Fibroblast of skin of right quadriceps (primary cell): ENCODE measurements at regions not wholly inside any gene's neighbourhood (a gene's known extent, or its start where the extent isn't known, plus 50 kb on each side); places are given as distances from the start of the nearest gene placed in this dataset.

Experiments used
- DNase-seq: peaks from one replicate; pipeline ENCODE4 v3.0.0-alpha.2; 2013

DNA sequence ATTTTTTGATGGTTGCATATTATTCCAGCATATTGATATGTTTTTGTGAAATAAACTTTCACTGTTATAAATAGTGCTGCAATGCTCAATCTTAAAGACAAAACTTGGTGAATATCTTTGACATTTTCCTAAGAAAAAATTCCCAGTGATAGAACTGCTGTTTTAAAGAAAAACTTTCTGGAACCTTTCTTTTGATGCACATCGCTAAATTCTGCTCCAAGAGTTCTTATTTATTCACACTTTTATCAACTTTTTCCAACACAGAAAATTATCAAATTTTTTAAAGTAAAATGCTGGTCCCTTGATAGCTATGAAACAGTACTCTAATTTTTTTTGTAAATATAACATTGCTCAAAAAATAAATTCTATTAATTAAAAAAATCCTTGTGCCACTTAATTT, 196.6 kb downstream of the HS3ST3A1 start:
- no peak for DNase-seq

DNA sequence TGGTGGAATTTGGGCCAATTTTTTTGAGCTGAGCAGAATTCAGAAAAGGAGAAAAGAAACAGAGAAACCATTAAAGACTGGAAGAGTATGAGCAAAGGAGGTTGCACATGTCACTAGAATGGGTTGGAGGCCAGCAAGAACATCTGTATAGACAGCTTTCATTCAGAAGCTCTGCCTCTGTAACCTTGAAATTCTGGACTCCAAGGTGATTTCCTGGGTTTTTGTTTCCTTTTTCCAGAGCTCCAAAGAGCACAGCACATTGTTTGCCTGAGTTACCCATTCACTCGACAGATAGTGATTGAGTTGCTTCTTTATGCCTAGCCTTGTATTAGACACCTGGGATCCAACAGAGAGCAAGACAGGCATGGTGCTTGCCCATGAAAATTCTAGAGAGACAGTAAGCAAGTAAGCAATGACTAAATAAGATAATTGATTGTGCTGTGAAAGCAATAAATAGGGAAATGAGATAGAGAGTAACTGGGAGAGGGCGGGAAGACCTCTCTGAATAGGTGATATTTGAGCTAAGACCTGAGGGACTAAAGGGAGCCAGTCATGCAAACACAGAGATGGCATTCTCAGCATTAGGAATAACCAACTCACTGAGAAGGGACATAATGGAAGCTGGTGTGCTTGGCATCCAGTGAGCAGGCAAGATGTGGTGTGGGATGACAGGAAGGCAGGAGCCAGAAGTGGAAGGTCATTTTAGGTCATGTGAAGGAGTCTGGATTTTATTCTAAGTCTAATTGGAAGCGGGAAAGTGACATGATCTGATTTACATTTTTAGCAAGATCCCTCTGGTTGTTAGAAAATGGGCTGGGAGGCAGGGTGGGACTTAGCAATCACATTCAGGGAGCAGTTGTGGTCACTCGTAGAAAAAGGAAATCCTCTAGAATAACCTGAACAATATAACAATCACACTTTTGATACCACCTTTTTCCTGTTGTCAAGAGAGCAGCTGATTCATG, 197.5 kb downstream of the HS3ST3A1 start:
- no peak for DNase-seq

DNA sequence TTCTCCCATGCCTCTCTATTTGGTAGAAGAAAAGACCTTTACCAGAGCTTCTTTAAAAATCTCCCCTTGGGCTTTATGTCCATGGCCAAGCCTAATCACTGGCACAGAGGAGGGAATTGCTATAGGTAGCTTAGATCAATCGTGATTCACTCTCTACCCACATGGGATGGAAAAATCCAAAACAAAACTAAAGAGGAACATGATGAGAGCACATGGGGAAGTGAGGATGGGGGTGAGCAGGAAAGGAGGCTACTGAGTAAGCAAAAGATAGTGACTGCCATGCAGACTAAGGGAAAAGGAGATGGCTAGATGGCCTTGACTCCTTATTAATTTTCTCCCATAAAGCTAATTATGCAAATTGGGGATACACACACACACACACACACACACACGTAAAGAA, 201.2 kb downstream of the HS3ST3A1 start:
- no peak for DNase-seq

DNA sequence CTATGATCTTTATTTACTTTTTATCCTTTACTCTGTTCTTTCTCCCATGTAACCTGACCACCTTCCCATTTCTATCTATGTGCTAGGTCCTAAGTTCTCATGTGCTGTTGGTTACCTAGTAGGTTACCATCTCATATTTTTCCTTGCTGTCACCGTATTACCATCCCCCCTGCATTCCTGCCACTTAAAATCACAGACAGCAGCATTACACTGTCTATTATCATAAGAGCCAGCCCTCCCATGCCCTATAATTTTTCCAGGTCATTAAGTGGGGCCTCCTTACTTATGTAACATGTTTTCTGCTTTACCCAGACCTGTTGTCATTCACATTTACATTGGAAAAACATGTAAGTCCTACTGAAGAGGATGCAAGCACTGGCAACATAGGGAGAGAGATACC, 202.9 kb downstream of the HS3ST3A1 start:
- no peak for DNase-seq

DNA sequence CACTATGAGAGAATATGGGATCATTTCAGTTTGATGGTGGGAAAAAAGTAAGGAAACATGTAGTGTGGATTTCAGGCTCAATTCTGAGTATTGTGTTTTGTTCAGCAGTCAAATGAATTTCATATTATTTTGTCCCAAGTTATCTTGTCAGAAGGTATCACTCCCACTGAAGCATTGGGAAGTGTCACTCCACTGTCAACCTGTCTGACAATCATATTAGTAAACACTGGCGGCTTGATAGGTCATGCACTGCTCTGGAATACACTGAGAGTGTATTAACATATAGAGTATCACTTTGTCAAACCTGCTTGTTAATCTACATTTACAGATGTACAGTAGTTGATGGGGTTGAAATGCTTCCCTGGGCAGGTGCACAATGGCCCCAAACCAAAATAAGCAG, 203.6 kb downstream of the HS3ST3A1 start:
- no peak for DNase-seq

DNA sequence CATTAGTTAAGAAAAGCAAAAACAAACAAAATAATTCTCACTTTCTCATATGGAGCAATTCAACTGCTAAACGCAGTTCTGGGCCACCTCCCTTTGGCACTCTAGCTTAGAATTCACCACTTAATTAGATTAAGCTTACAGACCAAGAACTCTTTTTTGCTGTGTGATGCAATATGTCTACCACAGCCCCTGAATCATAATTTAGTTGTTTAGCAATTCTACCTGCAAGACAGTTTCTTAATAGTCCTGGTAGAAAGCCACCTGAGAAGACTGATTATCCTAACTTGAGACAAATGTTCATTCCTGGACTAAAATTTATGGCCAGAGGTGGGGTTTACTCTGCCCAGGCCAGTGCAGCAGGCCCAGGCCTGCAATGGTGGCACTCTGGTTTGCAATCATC, 205.9 kb downstream of the HS3ST3A1 start:
- DNase-seq, result no peak

DNA sequence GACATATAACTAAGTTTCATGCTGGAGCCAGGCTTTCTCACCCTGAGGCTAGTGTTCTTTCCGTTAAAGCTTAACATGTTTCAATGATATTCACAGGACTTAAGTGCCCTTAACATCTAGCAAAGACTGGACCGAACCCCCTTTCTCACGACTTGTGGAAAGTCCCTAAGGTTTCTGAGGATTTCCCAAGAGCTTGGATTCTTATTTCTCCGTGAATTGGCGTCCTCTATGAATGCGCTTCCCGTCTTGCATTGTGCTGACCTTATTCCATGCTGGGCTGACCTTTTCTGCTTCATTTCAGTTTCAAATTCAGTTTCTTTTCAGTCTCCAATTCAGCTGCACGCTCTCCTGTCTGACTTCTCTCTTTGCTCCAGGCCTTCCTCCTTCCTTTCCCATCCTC, 206.4 kb downstream of the HS3ST3A1 start:
- no peak for DNase-seq

DNA sequence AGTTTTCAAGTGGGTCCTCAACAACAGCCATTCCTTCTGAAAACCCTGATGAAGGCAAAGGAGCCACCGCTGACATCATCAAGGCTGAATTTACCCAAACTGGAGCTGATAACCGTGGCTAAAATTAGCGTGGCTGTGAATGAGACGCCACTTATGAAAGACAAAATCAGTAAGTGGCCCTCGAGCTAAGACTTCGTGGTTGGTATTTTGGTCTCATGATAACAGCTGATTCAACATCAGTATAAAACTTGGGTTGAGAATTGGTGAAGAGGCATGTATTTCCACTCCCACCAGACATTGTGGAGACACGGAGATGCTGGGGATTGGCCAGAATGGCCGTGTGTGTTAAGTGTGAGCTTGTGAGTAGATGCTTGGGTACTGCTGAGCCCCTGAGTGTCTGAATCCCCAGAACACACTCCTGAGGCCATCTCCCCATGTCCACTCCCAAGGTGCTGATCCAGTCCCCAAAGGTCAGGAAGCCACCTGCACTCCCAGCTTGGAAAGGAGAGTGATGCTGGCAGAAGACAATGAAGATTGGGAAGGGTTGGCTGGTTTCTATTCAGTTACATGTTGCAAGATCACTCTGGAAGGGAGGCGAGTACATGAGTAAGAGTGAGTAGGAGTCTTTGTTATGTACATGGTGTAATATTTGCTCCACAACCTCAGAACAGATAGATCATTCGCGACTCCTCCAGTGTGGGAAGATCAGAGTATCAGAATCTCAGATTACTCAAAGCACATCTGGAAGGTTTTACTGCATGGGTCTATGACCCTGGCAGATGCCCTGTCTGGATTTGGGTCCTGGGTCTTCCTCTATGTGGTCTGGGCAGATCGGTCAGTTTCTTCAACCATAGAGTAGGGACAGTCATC, 207.7 kb downstream of the HS3ST3A1 start:
- peak; percentile 71 for DNase-seq

DNA sequence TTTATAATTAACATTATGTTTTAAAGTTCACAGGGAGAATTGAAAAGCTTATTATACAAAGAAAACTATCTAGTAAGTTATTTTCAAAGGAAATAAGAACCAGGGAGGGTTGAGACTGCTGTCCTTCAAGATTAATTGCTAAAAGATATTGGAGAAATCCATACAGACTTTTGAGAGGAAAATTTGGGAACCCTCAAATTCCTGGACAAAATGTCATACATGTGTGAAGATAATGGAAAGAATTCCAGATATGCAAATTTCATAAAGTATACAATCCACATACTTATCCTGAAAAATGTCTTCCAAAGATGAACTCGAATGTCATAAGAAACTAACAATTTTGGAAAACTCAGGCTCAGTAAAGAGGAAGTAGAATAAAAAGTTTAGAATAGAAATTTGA, 213.8 kb downstream of the HS3ST3A1 start:
- DNase-seq, result peak; percentile 30

DNA sequence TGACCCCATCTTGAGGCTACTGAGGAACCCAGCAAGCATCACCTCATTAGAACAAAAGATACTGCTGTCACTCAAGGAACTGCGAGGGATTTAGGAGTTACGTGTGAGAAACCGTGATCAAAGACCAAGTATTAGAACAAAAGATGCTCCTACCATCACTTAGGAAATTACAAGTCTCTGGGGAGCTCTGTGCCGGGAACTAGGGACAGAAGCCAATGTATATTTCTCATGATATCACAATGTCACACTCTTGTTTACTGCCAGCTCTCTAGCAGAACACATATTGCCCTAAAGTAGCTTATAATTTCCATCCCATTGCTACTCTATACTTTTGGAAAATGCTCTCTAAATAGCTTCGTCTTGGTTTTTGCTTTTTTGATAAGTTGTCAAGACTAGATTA, 214.5 kb downstream of the HS3ST3A1 start:
- no peak for DNase-seq

DNA sequence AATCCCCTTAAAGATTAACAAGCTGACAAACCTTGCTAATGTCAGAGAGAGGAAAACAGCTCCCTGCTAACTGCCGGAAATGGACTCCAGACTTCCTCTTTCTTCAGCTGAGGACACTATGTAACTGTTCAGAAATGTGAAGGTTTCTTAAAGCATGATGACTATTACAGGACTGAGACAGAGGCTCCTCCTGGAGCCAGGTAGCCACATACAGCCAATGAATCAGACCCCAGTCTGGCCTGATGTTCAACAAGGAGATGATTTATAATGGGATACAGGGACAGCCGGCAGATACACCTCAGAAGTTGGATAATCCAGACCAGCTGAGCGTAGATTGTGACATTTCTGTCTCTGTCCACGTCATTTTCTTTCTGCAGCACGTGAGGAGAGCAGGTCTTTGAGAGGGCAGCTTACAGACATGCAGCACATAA, 216.2 kb downstream of the HS3ST3A1 start:
- DNase-seq, result peak; percentile 63

DNA sequence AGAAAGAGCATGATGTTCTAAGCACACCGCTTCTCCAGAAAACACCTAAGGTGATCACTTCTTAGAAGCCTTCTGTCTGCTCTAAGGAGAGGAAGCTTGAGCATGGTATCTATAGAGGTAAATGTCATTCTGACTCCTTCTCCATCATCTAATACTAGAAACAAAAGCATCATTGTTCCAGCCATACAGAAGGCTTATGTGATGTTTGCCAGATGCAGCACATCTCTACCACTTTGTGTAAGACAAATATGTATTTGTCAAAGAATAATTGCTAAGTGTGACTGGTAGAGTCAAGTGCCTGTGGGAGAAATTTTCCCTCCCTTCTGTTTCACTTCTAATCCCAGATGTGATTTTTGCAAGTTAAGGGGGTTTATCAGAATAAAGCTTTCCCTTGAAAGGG, 217.1 kb downstream of the HS3ST3A1 start:
- no peak for DNase-seq

DNA sequence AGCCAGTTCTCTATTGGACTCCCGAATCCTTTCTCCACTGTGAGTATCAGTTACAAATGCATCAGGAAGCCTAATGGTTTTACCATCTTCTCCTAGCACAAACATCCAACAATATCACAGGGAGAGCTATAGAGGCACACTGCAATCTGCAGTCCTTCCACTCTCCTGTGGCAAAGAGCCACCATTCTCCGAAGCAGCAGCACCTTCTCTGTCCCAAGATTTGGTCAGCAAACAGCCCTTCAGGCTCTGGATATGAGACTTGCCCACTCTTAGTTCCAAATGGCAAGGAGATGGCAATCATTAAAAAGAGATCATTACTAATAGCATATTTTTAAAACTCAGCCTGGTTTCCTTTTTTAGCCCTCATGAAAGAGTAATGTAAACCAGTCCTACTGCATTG, 223.4 kb downstream of the HS3ST3A1 start:
- DNase-seq, result no peak

DNA sequence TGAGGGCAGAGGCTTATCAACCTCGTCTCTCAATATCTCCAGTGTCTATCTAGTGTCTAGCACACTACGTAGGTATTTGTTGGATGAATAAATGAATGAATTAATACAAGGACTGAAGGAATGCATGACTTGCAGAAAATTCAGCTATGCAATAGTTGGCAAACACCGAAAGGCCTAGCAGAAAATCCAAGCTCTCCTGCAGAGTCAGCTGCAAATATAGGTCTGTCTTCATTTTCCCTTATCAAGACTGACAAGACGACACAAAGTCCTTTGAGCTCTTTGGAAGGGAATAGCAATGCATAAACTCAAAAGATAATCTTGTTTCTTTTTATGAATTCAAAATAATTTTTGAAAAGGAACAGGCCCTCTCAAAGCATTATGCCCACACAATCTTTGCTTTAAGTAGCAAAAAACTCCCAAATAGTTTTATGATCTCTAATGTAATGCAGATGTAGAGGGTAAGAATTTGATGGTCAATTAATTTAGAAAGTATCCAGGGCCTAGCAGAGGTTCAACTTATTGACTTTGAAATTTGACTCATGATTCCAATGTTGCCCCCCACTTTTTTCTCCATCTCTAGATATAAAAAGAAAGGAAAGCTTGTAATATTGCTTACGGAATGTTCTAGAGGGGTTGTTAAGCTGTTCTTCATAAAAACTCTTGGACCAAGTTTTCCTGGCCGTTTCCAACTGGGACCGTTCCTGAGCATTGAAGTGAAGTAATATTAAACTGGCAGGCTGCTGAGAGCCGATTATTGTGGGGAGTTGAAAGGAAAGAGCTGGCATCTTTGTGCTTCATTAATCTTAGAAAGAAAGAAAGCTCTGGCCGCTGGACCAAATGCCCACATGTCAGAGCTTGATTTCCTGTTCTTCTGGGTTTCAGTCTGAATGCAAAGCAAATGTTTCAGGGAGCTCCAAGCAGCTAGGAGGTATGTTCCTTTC, 227.3 kb downstream of the HS3ST3A1 start:
- no peak for DNase-seq

DNA sequence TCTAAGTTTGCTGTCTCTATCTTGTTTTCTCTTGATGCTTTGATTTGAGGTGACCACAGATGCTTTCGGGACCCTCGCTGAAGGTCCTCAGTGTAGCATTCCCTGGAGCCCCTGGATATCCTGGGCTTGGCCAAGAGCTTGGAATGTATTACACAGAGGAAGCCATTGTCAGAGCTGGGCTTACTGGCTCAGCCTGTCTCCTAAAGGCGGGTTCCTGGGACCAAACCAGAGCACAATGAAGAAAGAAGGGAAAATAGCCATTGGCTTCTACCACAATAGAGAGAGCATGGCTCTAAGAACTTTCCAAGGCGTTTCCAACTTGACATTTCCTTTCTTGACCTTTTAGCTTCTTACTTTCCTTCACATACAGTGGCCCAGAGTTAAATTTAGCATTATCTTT, 229.3 kb downstream of the HS3ST3A1 start:
- DNase-seq, result no peak

DNA sequence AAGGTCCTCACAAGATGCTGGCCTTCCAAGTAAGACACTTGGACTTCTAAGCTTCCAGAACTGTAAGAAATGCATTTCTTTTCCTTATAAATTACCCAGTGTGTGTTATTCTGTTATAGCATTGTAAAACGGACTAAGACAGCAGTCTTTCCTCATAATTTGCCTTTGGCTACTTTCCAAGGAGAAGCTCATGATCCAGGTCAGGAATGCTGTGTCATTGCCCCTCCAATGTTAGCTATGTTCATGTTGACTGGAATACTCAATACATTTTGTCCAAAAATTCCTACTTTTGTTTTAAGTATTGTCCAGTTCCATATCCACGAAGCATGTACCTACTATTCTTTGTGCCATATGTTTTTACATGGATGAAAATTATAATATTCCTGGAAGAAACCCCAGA, 234.6 kb downstream of the HS3ST3A1 start:
- no peak for DNase-seq

DNA sequence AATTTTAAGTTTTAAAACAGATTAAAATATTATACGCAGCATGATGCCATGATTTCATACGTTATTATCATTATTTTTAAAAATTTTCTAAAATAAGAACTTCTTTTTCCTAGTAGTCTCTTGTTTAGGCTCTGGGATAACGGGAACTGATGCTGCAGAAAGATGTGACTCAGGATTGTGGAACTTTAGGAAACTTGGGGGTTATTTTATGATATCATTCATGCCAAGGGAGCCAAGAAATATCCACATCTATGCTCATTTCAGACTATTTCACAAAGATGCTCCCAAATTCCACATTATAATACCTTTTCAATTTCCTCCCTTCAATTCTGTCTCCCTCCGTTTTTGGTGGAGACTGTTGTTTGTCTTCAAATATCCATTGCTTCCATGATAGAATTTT, 236.4 kb downstream of the HS3ST3A1 start:
- DNase-seq, result peak; percentile 75

DNA sequence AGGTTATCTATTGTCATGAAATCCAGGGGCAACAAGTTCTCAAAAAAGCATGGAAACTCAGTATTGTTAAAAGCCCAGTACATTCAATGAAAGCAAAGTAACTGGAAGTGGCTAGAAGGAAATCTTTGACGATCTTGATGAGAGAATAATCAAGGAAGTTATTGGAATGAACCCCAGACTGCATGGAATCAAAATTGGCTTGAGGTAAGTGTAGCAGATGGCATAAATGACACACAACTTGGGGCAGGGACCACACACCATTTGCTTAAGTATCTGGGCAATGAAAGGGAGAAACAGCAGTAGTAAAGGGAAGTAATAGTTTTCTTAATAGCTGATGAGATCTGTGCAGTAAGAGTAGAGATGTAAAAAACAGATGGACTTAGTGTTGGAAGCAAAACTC, 238.0 kb downstream of the HS3ST3A1 start:
- no peak for DNase-seq

DNA sequence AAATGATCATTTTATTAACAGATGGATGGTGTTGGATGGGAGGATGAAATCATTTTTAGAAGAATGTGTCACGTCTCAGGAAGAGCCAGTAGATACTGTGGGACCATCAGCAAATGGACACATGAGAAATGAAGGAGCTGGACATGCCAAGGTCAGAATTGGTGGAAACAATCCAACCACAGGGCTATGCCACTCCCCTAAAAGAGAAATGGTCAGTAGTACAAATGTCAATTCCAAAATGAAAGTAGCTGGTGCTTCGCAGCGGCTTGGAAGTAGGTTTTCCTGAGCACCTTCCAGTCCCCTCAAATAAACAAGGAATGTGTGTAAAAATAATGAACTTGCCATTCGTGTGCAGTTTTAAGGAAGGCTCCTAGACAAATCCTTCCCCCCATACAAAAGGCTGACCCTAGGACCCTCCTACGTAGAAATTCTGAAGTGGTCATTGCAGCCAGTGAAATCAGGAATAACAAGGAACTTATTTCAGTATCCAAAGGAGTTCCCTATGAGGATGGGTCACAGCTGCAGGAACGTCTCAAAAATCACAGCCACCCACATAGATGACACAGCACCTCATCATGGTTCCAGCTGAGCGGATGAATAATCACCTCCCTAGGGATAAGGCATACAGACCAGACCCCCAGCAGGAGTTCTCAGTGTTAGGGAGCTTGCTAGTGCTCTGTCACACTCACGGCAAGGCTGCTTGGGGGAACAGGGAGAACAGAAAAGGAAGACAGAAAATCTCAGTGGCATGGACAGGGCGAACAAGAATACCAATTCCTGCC, 239.2 kb downstream of the HS3ST3A1 start:
- DNase-seq, result peak; percentile 86

DNA sequence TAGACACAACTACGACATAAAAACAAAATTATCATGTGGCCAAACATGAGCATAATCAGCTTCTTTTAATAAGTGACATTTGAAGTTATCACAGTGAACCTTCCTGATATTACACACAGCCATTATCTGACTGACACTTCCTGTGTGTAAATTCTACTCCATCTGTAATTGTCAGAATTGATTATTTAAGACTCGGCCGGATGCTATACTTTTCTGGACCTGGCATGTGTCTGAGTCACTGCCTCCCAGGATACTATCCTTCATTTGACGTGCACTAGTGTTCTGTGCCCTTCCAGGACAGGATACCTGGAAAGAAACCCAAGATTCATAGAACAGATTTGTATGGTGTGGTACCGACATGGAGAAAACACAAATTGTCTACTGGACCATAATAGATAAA, 242.0 kb downstream of the HS3ST3A1 start:
- no peak for DNase-seq

DNA sequence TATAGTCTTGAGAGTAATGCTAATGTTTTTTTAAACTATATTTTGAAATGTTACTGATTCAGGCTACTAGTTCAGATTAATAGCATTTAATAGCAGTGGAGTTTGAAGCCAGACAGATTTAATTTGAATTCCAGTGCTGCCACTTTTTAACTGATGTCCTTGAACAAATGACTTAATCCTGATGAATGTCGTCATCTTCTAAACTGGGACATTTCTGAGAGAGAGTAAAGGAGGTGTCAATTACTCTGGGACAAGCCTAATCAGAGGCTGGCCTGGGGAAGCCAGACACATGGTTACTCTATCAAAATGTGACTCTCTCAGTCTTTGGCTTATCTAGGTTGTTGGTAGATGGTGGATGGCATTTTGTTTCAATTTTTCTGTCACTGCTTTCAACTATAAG, 246.7 kb downstream of the HS3ST3A1 start:
- DNase-seq, result no peak

DNA sequence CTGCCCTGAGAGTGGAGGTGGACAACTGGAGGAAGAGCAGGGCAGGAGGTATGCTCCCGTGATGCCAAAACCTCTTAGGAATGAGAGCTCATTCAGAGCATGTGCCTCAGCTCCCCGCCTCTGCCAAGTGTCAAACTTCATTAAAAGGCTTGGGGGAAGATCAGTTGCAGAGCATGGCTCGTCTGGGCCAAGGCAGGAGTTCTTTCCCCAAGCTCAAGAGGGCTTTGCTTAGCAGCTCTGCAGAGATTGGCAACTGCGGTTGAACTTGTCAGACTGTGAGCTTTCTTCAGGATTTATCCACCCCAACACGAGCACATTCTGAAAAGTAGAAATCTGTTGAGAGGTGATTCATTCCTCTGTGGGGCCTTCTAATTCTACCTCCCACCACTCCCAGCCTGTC, 248.1 kb downstream of the HS3ST3A1 start:
- peak; percentile 35 for DNase-seq
